Smooth muscle cell (in vitro differentiated cells): ENCODE measurements at regions not wholly inside any gene's neighbourhood (a gene's known extent, or its start where the extent isn't known, plus 50 kb on each side); places are given as distances from the start of the nearest gene placed in this dataset.

Experiments used
- DNase-seq: peaks from one replicate; lab custom pipeline; 2025; ENCODE audit not compliant: unreplicated experiment; lab: John Stamatoyannopoulos, UW
- H2AFZ ChIP-seq: fragments of 200-600 bp; sonication (generic); 2 replicates; pipeline ENCODE4 v1.6.0; 2016; ENCODE audit warnings: antibody characterized with exemption, low read depth, mild to moderate bottlenecking
- H3F3A ChIP-seq: fragments of 200-600 bp; sonication (generic); 2 replicates; pipeline ENCODE4 v1.6.0; 2017; ENCODE audit warnings: antibody characterized with exemption, low read depth
- H3K27ac ChIP-seq: fragments of 200-600 bp; sonication (generic); 2 replicates; pipeline ENCODE4 v1.5.1; 2016; ENCODE audit warnings: low read depth, mild to moderate bottlenecking
- H3K27me3 ChIP-seq: fragments of 200-600 bp; sonication (generic); 2 replicates; pipeline ENCODE4 v1.6.1; 2016; ENCODE audit warnings: low read depth, mild to moderate bottlenecking
- H3K36me3 ChIP-seq: fragments of 200-600 bp; sonication (generic); 2 replicates; pipeline ENCODE4 v1.5.1; 2016; ENCODE audit warnings: low read depth
- H3K4me1 ChIP-seq: fragments of 200-600 bp; sonication (generic); 2 replicates; pipeline ENCODE4 v1.5.1; 2016; ENCODE audit warnings: low read depth
- H3K4me2 ChIP-seq: fragments of 200-600 bp; sonication (generic); 2 replicates; pipeline ENCODE4 v1.6.0; 2016; ENCODE audit warnings: mild to moderate bottlenecking
- H3K4me3 ChIP-seq: fragments of 200-600 bp; sonication (generic); 2 replicates; pipeline ENCODE4 v1.5.1; 2016; ENCODE audit warnings: mild to moderate bottlenecking
- H3K79me2 ChIP-seq: fragments of 200-600 bp; sonication (generic); 2 replicates; pipeline ENCODE4 v1.6.0; 2016; ENCODE audit warnings: low read depth, mild to moderate bottlenecking
- H3K9ac ChIP-seq: fragments of 200-600 bp; sonication (generic); 2 replicates; pipeline ENCODE4 v1.6.0; 2016; ENCODE audit warnings: low read depth
- H3K9me3 ChIP-seq: fragments of 200-600 bp; sonication (generic); replicated peaks from 2 replicates; pipeline ENCODE4 v1.5.1; 2016; ENCODE audit warnings: low read depth
- H4K20me1 ChIP-seq: fragments of 200-600 bp; sonication (generic); 2 replicates; pipeline ENCODE4 v1.6.0; 2016; ENCODE audit warnings: low read depth
- WGBS: methylation state at CpG from one replicate; pipeline ENCODE4 v1.1.7; 2016; ENCODE audit warnings: low lambda C conversion rate; 5-methylcytosine and 5-hydroxymethylcytosine counted together
- TF ChIP-seq, protein P1 (sequence below): fragments of 200-600 bp; sonication (generic); IDR thresholded peaks from 2 replicates; pipeline ENCODE4 v1.5.1; 2017; ENCODE audit warnings: borderline replicate concordance, mild to moderate bottlenecking, antibody characterized with exemption; ENCODE audit not compliant: insufficient read depth, poor library complexity, severe bottlenecking

DNA sequence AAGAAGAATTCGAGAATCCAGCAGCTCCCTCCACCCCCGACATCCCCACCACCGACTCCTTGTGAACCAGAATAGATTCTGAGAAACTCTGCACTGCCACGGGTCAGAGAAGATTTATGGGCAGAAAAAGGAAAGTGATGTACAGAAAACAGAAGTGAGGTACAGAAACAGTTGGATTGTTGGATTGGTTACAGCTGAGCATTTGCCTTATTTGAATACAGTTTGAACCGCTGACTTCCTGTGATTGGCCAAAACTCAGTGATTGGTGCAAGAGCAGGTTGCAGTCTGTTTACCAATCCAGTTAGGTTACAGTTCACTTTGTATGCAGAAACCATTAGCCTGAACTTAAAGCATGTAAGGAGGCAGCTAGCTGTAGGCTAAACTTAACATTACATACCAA lies 131.2 kb upstream of the HDDC2 start:
- no peak overlapping the region for H3K27ac ChIP-seq
- no peaks in the 10 kb centered on the region for H3K9me3 ChIP-seq
- H3F3A ChIP-seq: peaks cover 7% of the 10 kb centered on the region
- WGBS: 62% methylated on average over 5 of the region's 5 CpGs
- H3K36me3 ChIP-seq: no peaks in the 10 kb centered on the region
- H3K4me3 ChIP-seq: no peak overlapping the region
- H3K9ac ChIP-seq: no peak overlapping the region
- no peaks in the 10 kb centered on the region for H3K79me2 ChIP-seq
- no peak overlapping the region for H2AFZ ChIP-seq
- H3K27me3 ChIP-seq: no peaks in the 10 kb centered on the region
- TF ChIP-seq, protein P1, sequence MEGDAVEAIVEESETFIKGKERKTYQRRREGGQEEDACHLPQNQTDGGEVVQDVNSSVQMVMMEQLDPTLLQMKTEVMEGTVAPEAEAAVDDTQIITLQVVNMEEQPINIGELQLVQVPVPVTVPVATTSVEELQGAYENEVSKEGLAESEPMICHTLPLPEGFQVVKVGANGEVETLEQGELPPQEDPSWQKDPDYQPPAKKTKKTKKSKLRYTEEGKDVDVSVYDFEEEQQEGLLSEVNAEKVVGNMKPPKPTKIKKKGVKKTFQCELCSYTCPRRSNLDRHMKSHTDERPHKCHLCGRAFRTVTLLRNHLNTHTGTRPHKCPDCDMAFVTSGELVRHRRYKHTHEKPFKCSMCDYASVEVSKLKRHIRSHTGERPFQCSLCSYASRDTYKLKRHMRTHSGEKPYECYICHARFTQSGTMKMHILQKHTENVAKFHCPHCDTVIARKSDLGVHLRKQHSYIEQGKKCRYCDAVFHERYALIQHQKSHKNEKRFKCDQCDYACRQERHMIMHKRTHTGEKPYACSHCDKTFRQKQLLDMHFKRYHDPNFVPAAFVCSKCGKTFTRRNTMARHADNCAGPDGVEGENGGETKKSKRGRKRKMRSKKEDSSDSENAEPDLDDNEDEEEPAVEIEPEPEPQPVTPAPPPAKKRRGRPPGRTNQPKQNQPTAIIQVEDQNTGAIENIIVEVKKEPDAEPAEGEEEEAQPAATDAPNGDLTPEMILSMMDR: no peak
- peaks cover 6% of the 10 kb centered on the region for H3K4me1 ChIP-seq
- H4K20me1 ChIP-seq: no peaks in the 10 kb centered on the region
- DNase-seq: no peak
- no peak overlapping the region for H3K4me2 ChIP-seq

DNA sequence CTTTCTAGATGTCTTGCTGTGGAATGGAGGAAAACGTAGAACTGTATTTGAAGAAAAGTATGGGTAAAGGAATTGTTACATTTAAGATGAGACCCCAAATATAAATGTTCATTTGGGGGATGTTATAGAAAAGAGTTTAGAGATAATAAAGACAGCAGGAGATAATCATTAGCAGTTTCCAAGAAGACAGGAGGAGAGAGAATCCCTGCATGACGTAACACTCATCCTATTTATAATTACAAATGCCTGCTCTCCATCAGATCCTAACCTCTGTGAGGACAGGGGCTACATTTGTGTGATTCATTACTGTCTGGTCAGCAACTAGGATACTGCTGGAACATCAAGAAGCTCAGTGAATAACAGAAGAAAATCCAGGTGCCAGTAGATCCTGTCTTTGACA lies 133.0 kb upstream of the HDDC2 start:
- Histone ChIP-seq H3K4me3 (no peak overlapping the region), H3K36me3 (no peaks in the 10 kb centered on the region), H2AFZ (peak overlapping the region; percentile 5), H3K4me2 (no peak overlapping the region), H3K9me3 (no peaks in the 10 kb centered on the region), H3K79me2 (no peaks in the 10 kb centered on the region), H4K20me1 (no peaks in the 10 kb centered on the region), H3K4me1 (peaks cover 6% of the 10 kb centered on the region), H3F3A (peaks cover 7% of the 10 kb centered on the region), H3K9ac (no peak overlapping the region), H3K27me3 (no peaks in the 10 kb centered on the region), H3K27ac (no peak overlapping the region)
- 67% methylated on average over 2 of the region's 2 CpGs for WGBS
- DNase-seq: no peak
- TF ChIP-seq, protein P1: no peak

DNA sequence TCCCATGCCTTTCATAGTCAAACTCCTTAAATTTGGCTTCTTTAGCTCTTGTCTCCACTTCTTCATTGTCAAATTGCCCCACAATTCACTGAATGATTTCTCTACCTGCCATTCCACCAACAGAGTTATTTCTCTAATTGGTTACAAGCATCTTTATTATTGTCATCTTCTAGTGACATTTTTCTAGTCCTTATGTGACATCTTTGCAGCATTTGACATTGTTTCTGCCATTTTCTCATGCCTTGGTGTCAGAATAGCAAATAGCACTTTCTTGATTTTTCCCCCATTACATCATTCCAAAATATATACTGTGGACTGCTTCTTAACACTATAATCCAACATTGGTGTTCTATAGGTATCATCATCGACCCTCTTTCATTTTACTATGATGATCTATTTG lies 137.7 kb upstream of the HDDC2 start:
- WGBS: 87% methylated on average over 1 of the region's 1 CpG
- Histone ChIP-seq H3K27ac (no peak overlapping the region), H3K4me2 (no peak overlapping the region), H2AFZ (no peak overlapping the region), H3K27me3 (no peaks in the 10 kb centered on the region), H3K36me3 (no peaks in the 10 kb centered on the region), H3K4me1 (peaks cover 6% of the 10 kb centered on the region), H3F3A (no peaks in the 10 kb centered on the region), H3K4me3 (no peak overlapping the region), H3K79me2 (no peaks in the 10 kb centered on the region), H3K9me3 (no peaks in the 10 kb centered on the region), H4K20me1 (no peaks in the 10 kb centered on the region), H3K9ac (no peak overlapping the region)
- TF ChIP-seq, protein P1: no peak
- DNase-seq: no peak

DNA sequence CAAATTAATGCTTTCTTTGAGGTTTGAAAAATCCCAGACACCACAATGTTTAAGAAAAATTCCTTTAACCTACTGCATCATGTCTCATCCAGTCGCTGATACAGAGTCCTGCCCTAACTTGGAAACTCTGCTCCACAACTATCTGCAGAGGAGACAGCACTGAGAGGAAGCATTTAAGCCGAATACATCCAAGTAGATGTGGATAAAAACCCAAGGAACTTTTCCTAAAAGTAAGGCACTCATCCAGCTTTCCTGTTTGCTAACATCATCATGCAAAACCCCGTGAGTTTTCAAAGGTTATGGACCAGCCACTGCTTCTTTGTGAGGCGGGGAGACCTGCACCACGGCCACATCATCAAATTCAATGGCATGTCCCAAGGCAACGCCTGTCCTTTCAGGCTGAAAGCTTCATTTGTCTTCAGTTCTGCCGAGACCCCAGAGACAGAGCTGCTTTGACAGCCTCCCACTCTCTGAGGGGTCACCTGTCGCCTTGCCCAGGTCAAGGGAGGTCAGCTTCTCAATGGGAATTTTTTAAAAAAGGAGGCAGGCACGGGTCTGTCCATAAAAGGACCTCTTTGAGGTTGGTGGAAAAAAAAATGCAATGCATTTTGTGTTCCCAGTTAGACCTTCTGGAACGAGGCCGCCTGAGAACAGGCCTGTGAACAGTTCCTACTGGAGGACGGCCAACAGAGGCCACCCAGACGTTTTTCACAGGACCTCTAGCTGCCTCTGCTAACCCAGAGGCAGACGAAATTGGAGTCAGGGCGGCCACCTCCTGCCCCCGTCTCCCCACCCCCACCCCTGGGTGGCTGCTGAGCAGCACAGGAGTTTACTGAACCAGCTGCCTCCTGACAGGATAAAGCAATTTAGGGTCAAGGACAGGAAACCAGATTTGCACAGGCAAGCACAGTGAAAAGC lies 142.5 kb upstream of the HDDC2 start:
- no peaks in the 10 kb centered on the region for H3K79me2 ChIP-seq
- TF ChIP-seq, protein P1: no peak
- H2AFZ ChIP-seq: peak overlapping the region; percentile 82
- peak overlapping the region; percentile 57 for H3K27ac ChIP-seq
- H3K4me1 ChIP-seq: peaks cover 6% of the 10 kb centered on the region
- H3F3A ChIP-seq: no peaks in the 10 kb centered on the region
- H4K20me1 ChIP-seq: no peaks in the 10 kb centered on the region
- no peaks in the 10 kb centered on the region for H3K27me3 ChIP-seq
- H3K36me3 ChIP-seq: no peaks in the 10 kb centered on the region
- no peak overlapping the region for H3K4me3 ChIP-seq
- H3K9me3 ChIP-seq: no peaks in the 10 kb centered on the region
- H3K4me2 ChIP-seq: peak overlapping the region; percentile 76
- DNase-seq: no peak
- no peak overlapping the region for H3K9ac ChIP-seq
- 51% methylated on average over 16 of the region's 16 CpGs for WGBS
